Heart left ventricle (tissue), 13 donors: ENCODE measurements at regions not wholly inside any gene's neighbourhood (a gene's known extent, or its start where the extent isn't known, plus 50 kb on each side); places are given as distances from the start of the nearest gene placed in this dataset.
"Not testable (repeated sequence)": the region's sequence is repeated elsewhere in the genome, so short reads cannot be mapped to it uniquely, and the experiment has no call there.

Source experiments
- CTCF ChIP-seq, 12 donors: fragments of 200-600 bp; sonication (generic) in 4 of 12; IDR thresholded peaks; one replicate each; pipeline versions ENCODE4 v1.5.0 to v1.8.0; 2018 to 2022; ENCODE audit warnings: antibody characterized with exemption in 12 of 12, mild to moderate bottlenecking in 5 of 12
- POLR2A ChIP-seq, 2 donors: fragments of 450-650 bp; IDR thresholded peaks; one replicate each; pipeline ENCODE4 v1.6.1; 2017; ENCODE audit warnings: antibody characterized with exemption in 2 of 2, mild to moderate bottlenecking in 2 of 2, moderate library complexity in 2 of 2
- donor health status: ischemic (EF 13 %, LVEDD 7.1; RV severe dilation, severe dysfunction).
- donor health status: DM: no; HTN: yes; CAD: no.
- donor health status: DM: no; HTN: no; CAD: no.
- donor health status: ischemic (EF 25% LVEDD 6.9; RV normal size, moderate dysfunction).
- donor health status: ischemic (EF 25% LVEDD 5.7; RV mildly dilated, moderate dysfunction).
- donor health status: ischemic (EF 35%, LVEDD 5.7; RV mildly dilated, moderate dysfunction).
- donor health status: nonischemic (EF 11% LVEDD 7.7; RV severe dilation, severe dysfunction).
- donor health status: DM: yes; HTN: yes; CAD: no.
- donor health status: PGD.
- donor health status: ischemic (EF 29% LVEDD 5.4; RV normal size, mild dysfunction).
- donor health status: nonischemic (EF 23%, LVEDD 6.1; RV moderate dilation, normal function).

GRCh38 chr22:11600896-11601890 lies 3926.8 kb upstream of the OR11H1 start:
- not testable (repeated sequence) for TF ChIP-seq CTCF, POLR2A (IDR thresholded peaks at IDR 0.05)
